HepG2 (cell line): ENCODE measurements at regions not wholly inside any gene's neighbourhood (a gene's known extent, or its start where the extent isn't known, plus 50 kb on each side); places are given as distances from the start of the nearest gene placed in this dataset.

Source experiments
- ATAC-seq: fragments of 200-7000 bp; cut with Tn5 transposase; 3 replicates; pipeline ENCODE4 v1.9.1; 2020; ENCODE audit warnings: mild to moderate bottlenecking, moderate library complexity
- BruUV-seq: library from RNA; stranded (reverse); fragments of 400-500 nt; replicated peaks from 2 replicates; lab custom pipeline; 2021; lab: Mats Ljungman, UMichigan
- CTCF ChIA-PET: fragments of 300-600 bp; formaldehyde crosslinking; extraction: SDS; loops from one replicate; lab custom pipeline; 2021; ENCODE audit warnings: low total read pairs, inconsistent platforms, low intra/inter-chr PET ratio; lab: Yijun Ruan, JAX
- POLR2A ChIA-PET: fragments of 350-600 bp; sonication (Branson Sonifier 250); formaldehyde crosslinking; loops from one replicate; lab custom pipeline; 2020; ENCODE audit warnings: antibody characterized with exemption, inconsistent platforms; lab: Yijun Ruan, JAX
- DNase-seq: peaks from one replicate; pipeline ENCODE4 v3.0.0-alpha.2; 2015; ENCODE audit warnings: low spot score
- FAIRE-seq: peaks from 3 replicates; lab custom pipeline; 2011; peaks lifted over from hg19 to GRCh38; lab: Jason Lieb, UNC
- H2AFZ ChIP-seq: one replicate; pipeline ENCODE4 v1.6.1; 2011; ENCODE audit warnings: low read length, inconsistent platforms
- H3K27ac ChIP-seq: fragments of 300-600 bp; 3 replicates; pipeline ENCODE4 v1.8.0; 2011; ENCODE audit warnings: mixed run types, mild to moderate bottlenecking, mixed read lengths, low read length, inconsistent platforms; ENCODE audit not compliant: insufficient read depth; ENCODE audit errors: extremely low read length
- H3K27me3 ChIP-seq, 2 experiments: fragments of 200-600 bp in 1 of 2; 2 replicates in 1 of 2; 3 replicates in 1 of 2; pipeline versions ENCODE4 v1.6.0 to v1.8.0; 2011; ENCODE audit warnings: low read length in 2 of 2, mild to moderate bottlenecking in 2 of 2, moderate library complexity in 2 of 2, inconsistent platforms in 1 of 2; ENCODE audit not compliant: insufficient read depth in 2 of 2, control insufficient read depth in 1 of 2
- H3K36me3 ChIP-seq, 2 experiments: fragments of 200-600 bp in 1 of 2; replicated peaks in 1 of 2; 2 replicates in 1 of 2; 3 replicates in 1 of 2; pipeline versions ENCODE4 v1.5.1 to v1.8.0; 2011; ENCODE audit warnings: low read length in 2 of 2, inconsistent platforms in 1 of 2; ENCODE audit not compliant: insufficient read depth in 2 of 2, control insufficient read depth in 1 of 2
- H3K4me1 ChIP-seq: 2 replicates; pipeline ENCODE4 v1.5.1; 2012; ENCODE audit warnings: low read length, inconsistent platforms; ENCODE audit not compliant: insufficient read depth
- H3K4me2 ChIP-seq: 2 replicates; pipeline ENCODE4 v1.6.0; 2011; ENCODE audit warnings: low read depth, low read length, inconsistent platforms
- H3K4me3 ChIP-seq, 3 experiments: fragments of 200-600 bp in 1 of 3; sonication (generic), shearing (Covaris generic) in 1 of 3; replicated peaks in 1 of 3; 2 replicates each; pipeline ENCODE4 v1.5.1; 2011 to 2016; ENCODE audit warnings: low read length in 3 of 3, inconsistent platforms in 2 of 3, low read depth in 2 of 3, mild to moderate bottlenecking in 2 of 3, control low read depth in 1 of 3, mixed read lengths in 1 of 3; ENCODE audit not compliant: insufficient read depth in 1 of 3
- H3K79me2 ChIP-seq: one replicate; pipeline ENCODE4 v1.6.1; 2011; ENCODE audit warnings: low read length, inconsistent platforms; ENCODE audit not compliant: insufficient read depth
- H3K9ac ChIP-seq: 2 replicates; pipeline ENCODE4 v1.6.0; 2011; ENCODE audit warnings: mild to moderate bottlenecking, low read depth, low read length, inconsistent platforms; ENCODE audit not compliant: insufficient read depth
- H3K9me3 ChIP-seq: 2 replicates; pipeline ENCODE4 v1.5.1; 2012; ENCODE audit warnings: mild to moderate bottlenecking, low read length
- H4K20me1 ChIP-seq: 2 replicates; pipeline ENCODE4 v1.6.0; 2011; ENCODE audit warnings: inconsistent platforms, mild to moderate bottlenecking, low read length, moderate library complexity; ENCODE audit not compliant: insufficient read depth
- AKAP8 ChIP-seq: sonication (generic); formaldehyde crosslinking; IDR thresholded peaks from 2 replicates; pipeline ENCODE4 v1.5.1; 2020; ENCODE audit warnings: mild to moderate bottlenecking, missing genetic modification reagents
- CHD2 ChIP-seq: IDR thresholded peaks from 2 replicates; pipeline ENCODE4 v1.6.1; 2011; ENCODE audit warnings: low read depth, low read length, improper control_type of control experiment
- EHMT2 ChIP-seq: fragments of 200-600 bp; sonication (generic); IDR thresholded peaks from 2 replicates; pipeline ENCODE4 v1.7.0; 2017; ENCODE audit warnings: antibody characterized with exemption, low read depth, low read length, borderline replicate concordance
- ELK4 ChIP-seq: sonication (generic); formaldehyde crosslinking; IDR thresholded peaks from 2 replicates; pipeline ENCODE4 v1.9.0; 2021; ENCODE audit warnings: missing genetic modification reagents, borderline replicate concordance
- GTF3A ChIP-seq: sonication (generic); formaldehyde crosslinking; conservative IDR thresholded peaks from 2 replicates; pipeline ENCODE4 v1.4.0; 2020; ENCODE audit warnings: mild to moderate bottlenecking, missing genetic modification reagents
- HMG20A ChIP-seq: IDR thresholded peaks from 2 replicates; pipeline ENCODE4 v1.6.1; 2016; ENCODE audit warnings: borderline replicate concordance
- HOXD1 ChIP-seq: sonication (generic); formaldehyde crosslinking; IDR thresholded peaks from 2 replicates; pipeline ENCODE4 v1.5.0; 2020; ENCODE audit warnings: missing genetic modification reagents
- JUNB ChIP-seq: sonication (generic); formaldehyde crosslinking; IDR thresholded peaks from 2 replicates; pipeline ENCODE4 v1.8.0; 2022; ENCODE audit warnings: missing genetic modification reagents, mild to moderate bottlenecking, borderline replicate concordance
- MXD1 ChIP-seq: sonication (generic); formaldehyde crosslinking; IDR thresholded peaks from 2 replicates; pipeline ENCODE4 v1.4.0; 2020; ENCODE audit warnings: mild to moderate bottlenecking, missing genetic modification reagents
- NCOR1 ChIP-seq: fragments of 200-600 bp; sonication (generic); IDR thresholded peaks from 2 replicates; pipeline ENCODE4 v1.7.0; 2017; ENCODE audit warnings: antibody characterized with exemption, low read length, borderline replicate concordance
- PAWR ChIP-seq: sonication (generic); formaldehyde crosslinking; IDR thresholded peaks from 2 replicates; pipeline ENCODE4 v1.4.0; 2020; ENCODE audit warnings: missing genetic modification reagents, mild to moderate bottlenecking, borderline replicate concordance
- SIN3A ChIP-seq: IDR thresholded peaks from 2 replicates; pipeline ENCODE4 v1.6.1; 2011; ENCODE audit warnings: low read depth, mild to moderate bottlenecking, control low read depth, low read length, borderline replicate concordance
- TFE3 ChIP-seq: IDR thresholded peaks from 2 replicates; pipeline ENCODE4 v1.6.1; 2016
- TOPORS ChIP-seq: sonication (generic); formaldehyde crosslinking; IDR thresholded peaks from 2 replicates; pipeline ENCODE4 v1.8.0; 2023; ENCODE audit warnings: mild to moderate bottlenecking, missing genetic modification reagents
- ZEB1 ChIP-seq: IDR thresholded peaks from 2 replicates; pipeline ENCODE4 v1.6.1; 2012; ENCODE audit warnings: mild to moderate bottlenecking, low read depth, inconsistent platforms; ENCODE audit not compliant: insufficient replicate concordance
- ZFP1 ChIP-seq: IDR thresholded peaks from 2 replicates; pipeline ENCODE4 v1.6.1; 2016
- ZNF296 ChIP-seq: sonication (generic); formaldehyde crosslinking; conservative IDR thresholded peaks from 2 replicates; pipeline ENCODE4 v1.5.0; 2020; ENCODE audit warnings: mild to moderate bottlenecking, missing genetic modification reagents
- ZNF329 ChIP-seq: sonication (generic); formaldehyde crosslinking; IDR thresholded peaks from 2 replicates; pipeline ENCODE4 v1.9.0; 2021; ENCODE audit warnings: low read depth, mild to moderate bottlenecking, missing genetic modification reagents
- ZNF460 ChIP-seq: sonication (generic); formaldehyde crosslinking; IDR thresholded peaks from 2 replicates; pipeline ENCODE4 v1.5.1; 2020; ENCODE audit warnings: missing genetic modification reagents, mild to moderate bottlenecking, borderline replicate concordance
- WGBS: methylation state at CpG from one replicate; pipeline ENCODE4 v1.1.6; 2017; ENCODE audit warnings: low lambda C conversion rate; 5-methylcytosine and 5-hydroxymethylcytosine counted together
- in situ Hi-C: cut with HindIII; loops from 2 replicates; pipeline ENCODE4 v1.10.0; 2017; ENCODE audit warnings: low pct_unique_long_range_greater_than_20kb; ENCODE audit not compliant: extremely low pct_ligation_motif_present
- intact Hi-C: fragments of 100-400 bp; cut with micrococcal nuclease; formaldehyde crosslinking; loops from one replicate; pipeline ENCODE4 v1.10.0; 2022; ENCODE audit not compliant: unreplicated experiment

GRCh38 chr4:14504162-14504561 is 498.1 kb upstream of the CPEB2 start:
- Histone ChIP-seq H3K27ac (no peak overlapping the region), H3K4me2 (no peak overlapping the region), H3K79me2 (no peaks in the 10 kb centered on the region), H3K4me3 (no peak overlapping the region), H4K20me1 (no peaks in the 10 kb centered on the region), H3K4me1 (no peaks in the 10 kb centered on the region), H2AFZ (no peak overlapping the region), H3K27me3 (no peaks in the 10 kb centered on the region), H3K9ac (no peak overlapping the region), H3K9me3 (peaks cover 55% of the 10 kb centered on the region), H3K36me3 (no peaks in the 10 kb centered on the region)
- ChIA-PET POLR2A (no interaction called here), CTCF (no interaction called here)
- no peak for TF ChIP-seq SIN3A
- no peak for TF ChIP-seq AKAP8 (CRISPR knock-in tag)
- no peak for TF ChIP-seq MXD1 (CRISPR knock-in tag)
- no peak for TF ChIP-seq ZNF460
- no peak for TF ChIP-seq ZNF296 (CRISPR knock-in tag)
- DNase-seq (no peak), ATAC-seq (no peak), FAIRE-seq (no peak)
- intact Hi-C loops = no loop called here
- in situ Hi-C loops = no loop called here
- BruUV-seq = no TSS peak
- WGBS = 2% methylated on average over 2 of the region's 2 CpGs

GRCh38 chr4:14513471-14513870 is 488.8 kb upstream of the CPEB2 start:
- 13% methylated on average over 4 of the region's 4 CpGs for WGBS
- TF ChIP-seq HOXD1 (CRISPR knock-in tag) (no peak), ZFP1 (CRISPR knock-in tag) (no peak), EHMT2 (no peak), CHD2 (no peak), GTF3A (no peak), ELK4 (CRISPR knock-in tag) (no peak), HMG20A (CRISPR knock-in tag) (no peak), PAWR (no peak), JUNB (no peak), ZNF329 (CRISPR knock-in tag) (no peak), TFE3 (no peak), ZEB1 (no peak), NCOR1 (no peak), TOPORS (CRISPR knock-in tag) (no peak)

More at GRCh38 chr4:14513471-14513870, 488.8 kb upstream of the CPEB2 start:
- no TSS peak for BruUV-seq
- POLR2A ChIA-PET = no interaction called here
- H3K9me3 ChIP-seq = peaks cover 85% of the 10 kb centered on the region
- no peaks in the 10 kb centered on the region for H3K36me3 ChIP-seq
- no peak overlapping the region for H3K4me3 ChIP-seq
- no peaks in the 10 kb centered on the region for H3K79me2 ChIP-seq
- CTCF ChIA-PET = no interaction called here
- DNase-seq (no peak), FAIRE-seq (no peak), ATAC-seq (no peak)
- H3K27ac ChIP-seq = no peak overlapping the region
- no peak overlapping the region for H3K9ac ChIP-seq
- in situ Hi-C loops (no loop called here), intact Hi-C loops (no loop called here)
- no peak overlapping the region for H3K4me2 ChIP-seq
- no peaks in the 10 kb centered on the region for H3K27me3 ChIP-seq
- H2AFZ ChIP-seq = no peak overlapping the region
- no peaks in the 10 kb centered on the region for H4K20me1 ChIP-seq
- H3K4me1 ChIP-seq = no peaks in the 10 kb centered on the region
